ENCODE measurements at regions not wholly inside any gene's neighbourhood (a gene's known extent, or its start where the extent isn't known, plus 50 kb on each side); places are given as distances from the start of the nearest gene placed in this dataset.
"Not testable (repeated sequence)": the region's sequence is repeated elsewhere in the genome, so short reads cannot be mapped to it uniquely, and the experiment has no call there.

DNA sequence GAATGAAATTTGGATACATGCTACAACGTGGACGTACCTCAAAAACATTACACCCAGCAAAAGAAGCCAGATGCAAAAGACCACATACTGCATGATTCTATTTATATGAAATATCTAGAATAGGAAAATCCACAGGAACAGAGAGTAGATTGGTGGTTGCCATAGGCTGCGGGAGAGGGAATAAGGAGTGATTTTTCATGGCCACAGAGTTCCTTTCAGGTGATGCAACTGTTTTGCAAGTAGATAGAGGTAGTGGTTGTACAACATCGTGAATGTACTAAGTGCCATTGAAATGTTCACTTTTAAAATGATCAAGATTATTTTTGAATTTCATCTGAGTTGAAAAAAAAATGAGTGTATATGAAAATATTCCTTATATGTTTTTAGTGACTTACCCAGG, 115.3 kb upstream of the RUNX1 start:
- no peak for DNase-seq (ENCODE audit: low spot score in 2 of 2)

DNA sequence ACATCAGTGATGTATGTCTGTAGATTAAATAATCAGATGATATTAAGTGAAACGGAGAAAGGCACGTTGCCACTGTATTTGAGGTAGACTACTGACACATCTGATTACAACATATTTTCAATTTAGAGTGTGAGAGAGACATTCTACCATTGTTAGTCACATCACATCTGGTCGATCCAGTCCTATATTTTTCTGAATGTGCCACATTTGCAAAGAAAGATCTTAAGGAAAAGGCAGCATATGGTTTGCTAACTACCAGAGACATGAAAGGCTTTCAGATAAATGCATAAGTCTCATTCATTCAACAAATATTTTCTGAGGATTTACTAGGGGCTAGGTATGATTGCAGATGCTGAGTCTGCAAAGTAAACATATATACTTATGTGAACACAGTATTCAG, 114.3 kb upstream of the RUNX1 start:
- WGBS: 47% methylated on average over 3 of the region's 3 CpGs
- no peak overlapping the region for H3K27ac ChIP-seq
- H3K4me3 ChIP-seq: no peak overlapping the region

More for the DNA sequence above, 115.3 kb upstream of the RUNX1 start:
- H3K4me3 ChIP-seq: no peak overlapping the region
- TF ChIP-seq EP300 (IDR thresholded peaks at IDR 0.05): no peak
- no peak for TF ChIP-seq POLR2A (IDR thresholded peaks at IDR 0.05)
- TF ChIP-seq POLR2AphosphoS5 (IDR thresholded peaks at IDR 0.05): no peak
- TF ChIP-seq CTCF (IDR thresholded peaks at IDR 0.05): no peak
- H3K27me3 ChIP-seq: no peaks in the 10 kb centered on the region
- H3K27ac ChIP-seq: no peak overlapping the region
- 93% methylated on average over 4 of the region's 4 CpGs for WGBS
- peaks cover 10% of the 10 kb centered on the region for H3K4me1 ChIP-seq
- no peaks in the 10 kb centered on the region for H3K36me3 ChIP-seq
- no peaks in the 10 kb centered on the region for H3K9me3 ChIP-seq

GRCh38 chr21:35162831-35163230, 113.7 kb upstream of the RUNX1 start:
- no peaks in the 10 kb centered on the region for H3K4me1 ChIP-seq
- no peaks in the 10 kb centered on the region for H3K36me3 ChIP-seq
- no peak overlapping the region for H3K4me3 ChIP-seq
- H3K9me3 ChIP-seq: no peaks in the 10 kb centered on the region
- DNase-seq (ENCODE audit: low spot score in 2 of 2): no peak
- no peaks in the 10 kb centered on the region for H3K27me3 ChIP-seq
- 48% methylated on average over 3 of the region's 3 CpGs for WGBS
- no peak overlapping the region for H3K27ac ChIP-seq
- TF ChIP-seq EP300 (IDR thresholded peaks at IDR 0.05): no peak

More for the DNA sequence above, 114.3 kb upstream of the RUNX1 start:
- no peak for DNase-seq (ENCODE audit: low spot score in 2 of 2)
- no peaks in the 10 kb centered on the region for H3K27me3 ChIP-seq
- H3K4me1 ChIP-seq: peaks cover 2% of the 10 kb centered on the region
- H3K9me3 ChIP-seq: no peaks in the 10 kb centered on the region
- TF ChIP-seq EP300 (IDR thresholded peaks at IDR 0.05) (no peak), POLR2AphosphoS5 (IDR thresholded peaks at IDR 0.05) (no peak), POLR2A (IDR thresholded peaks at IDR 0.05) (no peak), CTCF (IDR thresholded peaks at IDR 0.05) (no peak)
- H3K36me3 ChIP-seq: no peaks in the 10 kb centered on the region

GRCh38 chr21:35159881-35160280, 110.8 kb upstream of the RUNX1 start:
- H3K9me3 ChIP-seq: no peaks in the 10 kb centered on the region
- H3K4me1 ChIP-seq: no peaks in the 10 kb centered on the region
- no peak overlapping the region for H3K4me3 ChIP-seq
- DNase-seq (ENCODE audit: low spot score in 2 of 2): no peak
- no peaks in the 10 kb centered on the region for H3K27me3 ChIP-seq
- no peak for TF ChIP-seq POLR2A (IDR thresholded peaks at IDR 0.05)
- TF ChIP-seq CTCF (IDR thresholded peaks at IDR 0.05): no peak
- TF ChIP-seq EP300 (IDR thresholded peaks at IDR 0.05): no peak
- TF ChIP-seq POLR2AphosphoS5 (IDR thresholded peaks at IDR 0.05): no peak
- 46% methylated on average over 4 of the region's 4 CpGs for WGBS
- no peak overlapping the region for H3K27ac ChIP-seq
- H3K36me3 ChIP-seq: no peaks in the 10 kb centered on the region

- not testable (repeated sequence) for H3K27me3 ChIP-seq; H3K27ac ChIP-seq; DNase-seq (ENCODE audit: low spot score in 2 of 2); H3K4me1 ChIP-seq; H3K36me3 ChIP-seq; H3K4me3 ChIP-seq; H3K9me3 ChIP-seq
- 100% methylated on average over 1 of the region's 1 CpG for WGBS
Observed at GRCh38 chr21:35157374-35157773, 108.3 kb upstream of the RUNX1 start.

DNA sequence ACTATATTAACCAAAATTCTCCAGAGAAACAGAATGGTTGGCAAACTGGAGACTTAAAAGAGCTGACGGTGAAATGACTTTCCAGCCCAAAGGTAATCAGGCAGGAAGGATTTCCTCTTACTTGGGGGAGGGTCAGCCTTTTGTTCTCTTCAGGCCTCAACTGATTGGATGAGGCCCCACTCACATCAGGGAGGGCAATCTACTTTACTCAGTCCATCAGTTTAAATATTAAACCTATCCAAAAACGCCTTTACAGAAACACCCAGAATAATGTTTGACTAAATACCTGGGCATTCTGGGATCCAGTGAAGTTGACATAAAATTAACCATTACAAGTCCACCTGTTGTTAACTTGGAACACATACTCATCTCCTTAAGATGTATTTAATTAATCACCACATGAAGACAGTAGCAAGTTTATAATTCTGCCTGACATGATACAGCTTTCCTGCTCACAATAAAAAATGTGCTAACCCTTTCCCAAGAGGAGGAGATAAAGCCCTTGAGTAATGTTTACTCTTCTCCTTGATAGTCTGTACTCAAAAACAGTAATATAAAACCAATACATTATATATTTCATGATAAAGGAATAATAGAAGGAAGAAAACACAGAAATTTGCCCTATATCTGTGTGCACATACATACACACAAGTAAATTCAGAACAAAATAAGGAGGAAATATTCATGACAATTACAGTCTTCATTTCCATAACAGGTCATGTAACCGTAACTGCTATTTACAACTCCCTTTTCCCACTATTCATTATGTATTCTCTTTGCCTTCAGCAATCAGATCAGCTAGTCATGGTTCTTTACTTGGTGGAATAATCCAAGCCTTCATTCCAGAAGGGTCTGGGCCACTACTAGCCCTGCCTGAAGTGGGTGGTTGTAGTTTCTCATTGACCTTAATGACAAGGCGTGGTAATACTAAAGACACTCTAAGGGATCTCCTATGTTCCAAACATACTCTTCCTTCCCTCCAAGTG, 107.5 kb upstream of the RUNX1 start:
- Histone ChIP-seq H3K27ac (no peak overlapping the region), H3K9me3 (no peaks in the 10 kb centered on the region), H3K4me3 (no peak overlapping the region), H3K27me3 (no peaks in the 10 kb centered on the region), H3K36me3 (no peaks in the 10 kb centered on the region), H3K4me1 (no peaks in the 10 kb centered on the region)
- WGBS: 88% methylated on average over 4 of the region's 4 CpGs
- no peak for DNase-seq (ENCODE audit: low spot score in 2 of 2)
- TF ChIP-seq EP300 (IDR thresholded peaks at IDR 0.05): no peak
- TF ChIP-seq CTCF (IDR thresholded peaks at IDR 0.05): no peak
- TF ChIP-seq POLR2A (IDR thresholded peaks at IDR 0.05): no peak
- no peak for TF ChIP-seq POLR2AphosphoS5 (IDR thresholded peaks at IDR 0.05)

Data from suprapubic skin (tissue), 4 donors.